IPS-15b (cell line): ENCODE measurements at regions not wholly inside any gene's neighbourhood (a gene's known extent, or its start where the extent isn't known, plus 50 kb on each side); places are given as distances from the start of the nearest gene placed in this dataset.

Source experiments
- H3K27me3 ChIP-seq: one replicate; pipeline ENCODE4 v1.6.1; 2013; ENCODE audit warnings: low read length; ENCODE audit not compliant: control insufficient read depth, insufficient read depth
- H3K36me3 ChIP-seq: one replicate; pipeline ENCODE4 v1.6.1; 2013; ENCODE audit warnings: low read length; ENCODE audit not compliant: control insufficient read depth, insufficient read depth
- H3K4me1 ChIP-seq: one replicate; pipeline ENCODE4 v1.6.1; 2013; ENCODE audit warnings: mild to moderate bottlenecking, low read length; ENCODE audit not compliant: control insufficient read depth, insufficient read depth
- H3K4me3 ChIP-seq: one replicate; pipeline ENCODE4 v1.5.1; 2013; ENCODE audit warnings: low read depth, low read length
- H3K9ac ChIP-seq: one replicate; pipeline ENCODE4 v1.6.1; 2013; ENCODE audit warnings: low read depth, mild to moderate bottlenecking, low read length
- H3K9me3 ChIP-seq: one replicate; pipeline ENCODE4 v1.6.1; 2013; ENCODE audit warnings: mild to moderate bottlenecking, low read length; ENCODE audit not compliant: control insufficient read depth, insufficient read depth

- H3K4me3 ChIP-seq: no peak overlapping the region
- H3K4me1 ChIP-seq: no peaks in the 10 kb centered on the region
- no peaks in the 10 kb centered on the region for H3K9me3 ChIP-seq
- no peaks in the 10 kb centered on the region for H3K36me3 ChIP-seq
- H3K9ac ChIP-seq: no peak overlapping the region
- no peaks in the 10 kb centered on the region for H3K27me3 ChIP-seq
These were observed 260.9 kb downstream of the CYRIA start for GRCh38 chr2:16404551-16405300.

- Histone ChIP-seq H3K4me1 (no peaks in the 10 kb centered on the region), H3K9me3 (no peaks in the 10 kb centered on the region), H3K27me3 (no peaks in the 10 kb centered on the region), H3K4me3 (no peak overlapping the region), H3K36me3 (no peaks in the 10 kb centered on the region), H3K9ac (no peak overlapping the region)
These were observed 261.5 kb downstream of the CYRIA start for GRCh38 chr2:16404146-16404545.

GRCh38 chr2:16402891-16403290 is 262.7 kb downstream of the CYRIA start:
- Histone ChIP-seq H3K9ac (no peak overlapping the region), H3K4me3 (no peak overlapping the region), H3K9me3 (no peaks in the 10 kb centered on the region), H3K27me3 (no peaks in the 10 kb centered on the region), H3K36me3 (no peaks in the 10 kb centered on the region), H3K4me1 (no peaks in the 10 kb centered on the region)

- no peaks in the 10 kb centered on the region for H3K9me3 ChIP-seq
- H3K9ac ChIP-seq: no peak overlapping the region
These were observed 263.8 kb downstream of the CYRIA start for GRCh38 chr2:16401761-16402300.

GRCh38 chr2:16400127-16400623 is 265.5 kb downstream of the CYRIA start:
- Histone ChIP-seq H3K4me1 (no peaks in the 10 kb centered on the region), H3K36me3 (no peaks in the 10 kb centered on the region), H3K9me3 (no peaks in the 10 kb centered on the region), H3K9ac (no peak overlapping the region), H3K4me3 (no peak overlapping the region), H3K27me3 (no peaks in the 10 kb centered on the region)

More at GRCh38 chr2:16401761-16402300, 263.8 kb downstream of the CYRIA start:
- no peaks in the 10 kb centered on the region for H3K36me3 ChIP-seq
- H3K4me3 ChIP-seq: no peak overlapping the region
- H3K27me3 ChIP-seq: no peaks in the 10 kb centered on the region
- H3K4me1 ChIP-seq: no peaks in the 10 kb centered on the region

DNA sequence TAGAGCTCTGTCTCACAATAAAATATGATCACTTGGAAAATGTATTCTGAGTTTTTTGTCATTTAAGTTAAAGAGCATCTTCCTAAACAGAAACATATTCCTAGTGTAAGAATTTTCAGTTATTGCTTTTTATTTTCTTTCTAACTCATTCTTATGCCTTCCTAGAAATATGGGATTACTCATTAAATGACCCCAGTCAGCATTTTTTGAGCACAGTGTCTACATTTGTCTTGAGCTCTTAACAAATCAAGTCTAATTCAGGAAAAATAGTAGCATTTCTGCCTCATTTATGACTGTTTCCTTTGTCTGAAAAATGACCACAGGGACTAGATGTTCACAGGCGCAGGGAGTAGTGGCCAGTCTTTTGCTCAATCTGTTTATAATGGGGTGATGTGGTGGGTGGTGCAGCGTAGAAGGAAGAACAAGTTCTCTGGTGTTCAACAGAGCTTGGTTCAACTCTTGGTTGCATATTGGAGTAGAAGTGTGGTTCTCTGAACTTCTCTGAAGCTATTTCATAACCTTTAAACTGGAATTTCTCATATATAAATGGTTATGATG is 267.1 kb downstream of the CYRIA start:
- H3K27me3 ChIP-seq: no peaks in the 10 kb centered on the region

DNA sequence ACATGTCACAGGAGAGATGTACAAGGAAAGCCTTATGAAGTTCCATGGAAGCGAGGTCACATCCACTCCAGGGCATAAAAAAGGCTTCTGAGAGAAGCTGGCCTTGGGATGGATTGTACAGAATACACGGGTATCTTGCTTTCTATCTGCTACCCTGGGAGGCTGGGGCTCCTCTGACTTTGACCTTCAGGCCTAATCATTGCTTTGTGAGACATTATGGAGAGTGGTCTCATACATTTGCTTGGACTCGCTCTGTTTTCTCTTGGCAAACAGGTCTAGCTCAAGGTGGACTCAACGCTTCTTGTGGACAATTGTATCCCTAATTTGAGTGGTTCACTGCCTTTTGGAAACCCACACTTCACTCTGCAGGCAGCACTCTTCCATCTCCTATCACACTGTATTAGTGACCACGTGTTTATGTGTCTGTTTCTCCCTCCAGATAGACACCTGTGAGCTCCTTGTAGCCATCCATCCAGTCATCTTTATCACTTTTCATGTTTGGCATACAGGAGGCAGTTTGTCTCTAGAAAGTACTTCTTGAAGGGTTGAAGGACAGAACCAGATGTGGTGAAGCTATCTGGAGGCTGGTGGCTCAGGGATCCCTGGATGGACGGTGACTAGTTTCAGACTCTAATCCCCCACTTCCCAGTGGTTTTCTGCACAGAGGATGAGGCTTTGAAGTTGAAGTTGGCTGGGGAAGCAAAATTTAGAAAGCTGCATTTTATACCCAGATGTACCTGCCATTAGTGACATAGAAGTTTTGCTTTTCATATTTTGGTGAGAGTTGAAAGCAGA is 267.8 kb downstream of the CYRIA start:
- no peaks in the 10 kb centered on the region for H3K9me3 ChIP-seq
- no peaks in the 10 kb centered on the region for H3K27me3 ChIP-seq
- no peaks in the 10 kb centered on the region for H3K36me3 ChIP-seq

More for the DNA sequence above, 267.1 kb downstream of the CYRIA start:
- no peak overlapping the region for H3K9ac ChIP-seq
- no peaks in the 10 kb centered on the region for H3K9me3 ChIP-seq
- no peaks in the 10 kb centered on the region for H3K4me1 ChIP-seq
- H3K4me3 ChIP-seq: no peak overlapping the region
- no peaks in the 10 kb centered on the region for H3K36me3 ChIP-seq

GRCh38 chr2:16396986-16397385 is 268.6 kb downstream of the CYRIA start:
- H3K4me3 ChIP-seq: no peak overlapping the region
- H3K9ac ChIP-seq: no peak overlapping the region
- no peaks in the 10 kb centered on the region for H3K36me3 ChIP-seq
- H3K4me1 ChIP-seq: no peaks in the 10 kb centered on the region
- H3K27me3 ChIP-seq: no peaks in the 10 kb centered on the region
- no peaks in the 10 kb centered on the region for H3K9me3 ChIP-seq

More for the DNA sequence above, 267.8 kb downstream of the CYRIA start:
- no peaks in the 10 kb centered on the region for H3K4me1 ChIP-seq
- no peak overlapping the region for H3K9ac ChIP-seq
- no peak overlapping the region for H3K4me3 ChIP-seq

GRCh38 chr2:16396171-16396570 is 269.5 kb downstream of the CYRIA start:
- no peaks in the 10 kb centered on the region for H3K36me3 ChIP-seq
- no peaks in the 10 kb centered on the region for H3K4me1 ChIP-seq
- H3K4me3 ChIP-seq: no peak overlapping the region
- H3K9me3 ChIP-seq: no peaks in the 10 kb centered on the region
- no peak overlapping the region for H3K9ac ChIP-seq
- H3K27me3 ChIP-seq: no peaks in the 10 kb centered on the region

GRCh38 chr2:16395601-16396000 is 270.0 kb downstream of the CYRIA start:
- no peak overlapping the region for H3K4me3 ChIP-seq
- H3K4me1 ChIP-seq: no peaks in the 10 kb centered on the region
- no peaks in the 10 kb centered on the region for H3K27me3 ChIP-seq
- H3K9me3 ChIP-seq: no peaks in the 10 kb centered on the region
- H3K36me3 ChIP-seq: no peaks in the 10 kb centered on the region
- no peak overlapping the region for H3K9ac ChIP-seq

DNA sequence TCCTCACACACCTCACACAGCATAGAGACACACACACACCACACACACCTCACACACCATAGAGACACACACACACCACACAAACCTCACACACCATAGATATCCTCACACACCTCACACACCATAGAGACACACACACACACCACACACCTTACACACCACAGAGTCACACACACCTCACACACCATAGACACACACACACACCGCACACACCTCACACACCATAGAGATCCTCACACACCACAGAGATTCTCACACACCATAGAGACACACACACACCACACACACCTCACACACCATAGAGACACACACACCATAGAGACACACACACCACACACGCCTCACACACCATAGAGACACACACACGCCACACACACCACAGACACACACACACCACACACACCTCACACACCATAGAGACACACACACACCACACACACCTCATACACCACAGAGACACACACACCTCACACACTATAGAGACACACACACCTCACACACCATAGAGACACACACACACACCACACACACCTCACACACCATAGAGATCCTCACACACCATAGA is 270.6 kb downstream of the CYRIA start:
- Histone ChIP-seq H3K9ac (no peak overlapping the region), H3K4me1 (no peaks in the 10 kb centered on the region), H3K4me3 (no peak overlapping the region), H3K36me3 (no peaks in the 10 kb centered on the region), H3K9me3 (no peaks in the 10 kb centered on the region), H3K27me3 (no peaks in the 10 kb centered on the region)
